Liver (tissue), 8 donors: ENCODE measurements at regions not wholly inside any gene's neighbourhood (a gene's known extent, or its start where the extent isn't known, plus 50 kb on each side); places are given as distances from the start of the nearest gene placed in this dataset.

Experiments used
- DNase-seq: peaks from one replicate; pipeline ENCODE4 v3.0.0-alpha.2; 2017; ENCODE audit warnings: low spot score
- H3K27ac ChIP-seq, 2 donors: one replicate each; pipeline ENCODE4 v1.7.0; 2013; ENCODE audit warnings: inconsistent platforms in 2 of 2, low read length in 2 of 2, control low read depth in 1 of 2, low read depth in 1 of 2, mild to moderate bottlenecking in 1 of 2
- H3K27me3 ChIP-seq, 4 donors: one replicate each; pipeline versions ENCODE4 v1.6.1 to v1.7.0; 2013; ENCODE audit warnings: low read length in 3 of 4, inconsistent platforms in 1 of 4, mild to moderate bottlenecking in 1 of 4, moderate library complexity in 1 of 4; ENCODE audit not compliant: control insufficient read depth in 4 of 4, insufficient read depth in 4 of 4
- H3K36me3 ChIP-seq, 4 donors: one replicate each; pipeline versions ENCODE4 v1.6.1 to v1.7.0; 2013; ENCODE audit warnings: low read length in 3 of 4, mild to moderate bottlenecking in 3 of 4, low read depth in 1 of 4, moderate library complexity in 1 of 4; ENCODE audit not compliant: control insufficient read depth in 4 of 4, insufficient read depth in 3 of 4
- H3K4me1 ChIP-seq, 4 donors: one replicate each; pipeline versions ENCODE4 v1.6.1 to v1.7.0; 2013; ENCODE audit warnings: low read length in 3 of 4, mild to moderate bottlenecking in 3 of 4, moderate library complexity in 1 of 4; ENCODE audit not compliant: control insufficient read depth in 4 of 4, insufficient read depth in 4 of 4
- H3K4me3 ChIP-seq, 3 donors: one replicate each; pipeline versions ENCODE4 v1.6.1 to v1.7.0; 2013; ENCODE audit warnings: low read length in 3 of 3, control low read depth in 1 of 3, low read depth in 1 of 3, mild to moderate bottlenecking in 1 of 3
- H3K9ac ChIP-seq, 2 donors: one replicate each; pipeline ENCODE4 v1.7.0; 2013; ENCODE audit warnings: low read length in 2 of 2, mild to moderate bottlenecking in 2 of 2, moderate library complexity in 2 of 2, control low read depth in 1 of 2, low read depth in 1 of 2
- H3K9me3 ChIP-seq, 4 donors: one replicate each; pipeline versions ENCODE4 v1.6.1 to v1.7.0; 2013; ENCODE audit warnings: low read length in 3 of 4; ENCODE audit not compliant: control insufficient read depth in 4 of 4
- EGR1 ChIP-seq, 2 donors: IDR thresholded peaks; 2 replicates each; pipeline ENCODE4 v1.6.1; 2016 to 2018; ENCODE audit warnings: antibody characterized with exemption in 2 of 2, low read depth in 2 of 2
- FOXA1 ChIP-seq: IDR thresholded peaks from 2 replicates; pipeline ENCODE4 v1.6.1; 2016; ENCODE audit warnings: antibody characterized with exemption
- FOXA2 ChIP-seq: IDR thresholded peaks from 2 replicates; pipeline ENCODE4 v1.6.1; 2016; ENCODE audit warnings: antibody characterized with exemption
- GABPA ChIP-seq, 2 donors: IDR thresholded peaks in 1 of 2; conservative IDR thresholded peaks in 1 of 2; 2 replicates each; pipeline ENCODE4 v1.6.1; 2016; ENCODE audit warnings: antibody characterized with exemption in 2 of 2, mild to moderate bottlenecking in 1 of 2, moderate library complexity in 1 of 2
- HNF4A ChIP-seq, 2 donors: conservative IDR thresholded peaks; 2 replicates each; pipeline ENCODE4 v1.6.1; 2016; ENCODE audit warnings: antibody characterized with exemption in 2 of 2, mild to moderate bottlenecking in 2 of 2
- HNF4G ChIP-seq: IDR thresholded peaks from 2 replicates; pipeline ENCODE4 v1.6.1; 2016; ENCODE audit warnings: antibody characterized with exemption
- JUND ChIP-seq, 2 donors: IDR thresholded peaks; 2 replicates each; pipeline ENCODE4 v1.6.1; 2016; ENCODE audit warnings: antibody characterized with exemption in 2 of 2
- MAX ChIP-seq: IDR thresholded peaks from 2 replicates; pipeline ENCODE4 v1.6.1; 2016; ENCODE audit warnings: antibody characterized with exemption
- NR2F2 ChIP-seq: IDR thresholded peaks from 2 replicates; pipeline ENCODE4 v1.6.1; 2016; ENCODE audit warnings: antibody characterized with exemption
- RAD21 ChIP-seq, 2 donors: IDR thresholded peaks; 2 replicates each; pipeline ENCODE4 v1.6.1; 2016; ENCODE audit warnings: antibody characterized with exemption in 2 of 2, mild to moderate bottlenecking in 2 of 2
- RXRA ChIP-seq, 2 donors: IDR thresholded peaks; 2 replicates each; pipeline ENCODE4 v1.6.1; 2017 to 2018; ENCODE audit warnings: antibody characterized with exemption in 2 of 2, mild to moderate bottlenecking in 1 of 2
- SP1 ChIP-seq: IDR thresholded peaks from 2 replicates; pipeline ENCODE4 v1.6.1; 2018; ENCODE audit warnings: antibody characterized with exemption, mild to moderate bottlenecking
- TAF1 ChIP-seq: conservative IDR thresholded peaks from 2 replicates; pipeline ENCODE4 v1.6.1; 2016; ENCODE audit warnings: antibody characterized with exemption, mild to moderate bottlenecking
- YY1 ChIP-seq: IDR thresholded peaks from 2 replicates; pipeline ENCODE4 v1.6.1; 2016; ENCODE audit warnings: antibody characterized with exemption, mild to moderate bottlenecking
- ZBTB33 ChIP-seq: IDR thresholded peaks from 2 replicates; pipeline ENCODE4 v1.6.1; 2016; ENCODE audit warnings: antibody characterized with exemption
- WGBS: extraction: QIAGEN DNeasy Blood & Tissue Kit; methylation state at CpG from one replicate; pipeline ENCODE4 v1.1.7; 2013; 5-methylcytosine and 5-hydroxymethylcytosine counted together
- TF ChIP-seq, protein P1 (sequence below): IDR thresholded peaks from 2 replicates; pipeline ENCODE4 v1.6.1; 2016; ENCODE audit warnings: antibody characterized with exemption, mild to moderate bottlenecking
- TF ChIP-seq, protein P2 (sequence below): fragments of 150-350 bp; IDR thresholded peaks from 2 replicates; pipeline ENCODE4 v1.5.1; 2017; ENCODE audit warnings: improper control_type of control experiment, low read depth, low read length; ENCODE audit not compliant: missing input control
- TF ChIP-seq, protein P3 (sequence below): IDR thresholded peaks from 2 replicates; pipeline ENCODE4 v1.6.1; 2016; ENCODE audit warnings: antibody characterized with exemption
- donor health status: healthy.
- donor health status: healthy.
- donor health status: healthy.
- donor health status: healthy.
- donor health status: healthy.

DNA sequence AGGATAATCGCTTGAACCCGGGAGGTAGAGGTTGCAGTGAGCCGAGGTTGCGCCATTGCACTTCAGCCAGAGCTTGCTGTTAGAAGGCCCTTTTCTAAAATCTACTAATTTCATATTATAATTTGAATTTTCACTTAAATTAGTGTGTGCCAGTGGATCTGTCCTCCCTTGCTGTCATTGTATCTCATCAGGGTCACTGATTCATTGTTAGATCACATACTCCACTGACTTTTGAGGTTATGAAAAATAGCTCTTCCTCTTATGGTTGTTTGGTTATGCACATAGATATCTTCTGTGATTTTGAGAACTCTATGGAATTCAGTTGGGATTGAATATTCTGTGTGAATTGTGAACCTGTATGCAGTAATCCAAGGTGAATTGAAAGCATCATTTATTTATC is 53.1 kb upstream of the TULP4 start:
- DNase-seq, result no peak
- H3K36me3 ChIP-seq, result no peaks in the 10 kb centered on the region
- WGBS, result 97% methylated on average over 4 of the region's 4 CpGs
- H3K4me3 ChIP-seq, result no peak overlapping the region
- H3K27me3 ChIP-seq, result no peaks in the 10 kb centered on the region
- no peaks in the 10 kb centered on the region for H3K4me1 ChIP-seq
- H3K27ac ChIP-seq, result no peak overlapping the region
- TF ChIP-seq, protein P1, sequence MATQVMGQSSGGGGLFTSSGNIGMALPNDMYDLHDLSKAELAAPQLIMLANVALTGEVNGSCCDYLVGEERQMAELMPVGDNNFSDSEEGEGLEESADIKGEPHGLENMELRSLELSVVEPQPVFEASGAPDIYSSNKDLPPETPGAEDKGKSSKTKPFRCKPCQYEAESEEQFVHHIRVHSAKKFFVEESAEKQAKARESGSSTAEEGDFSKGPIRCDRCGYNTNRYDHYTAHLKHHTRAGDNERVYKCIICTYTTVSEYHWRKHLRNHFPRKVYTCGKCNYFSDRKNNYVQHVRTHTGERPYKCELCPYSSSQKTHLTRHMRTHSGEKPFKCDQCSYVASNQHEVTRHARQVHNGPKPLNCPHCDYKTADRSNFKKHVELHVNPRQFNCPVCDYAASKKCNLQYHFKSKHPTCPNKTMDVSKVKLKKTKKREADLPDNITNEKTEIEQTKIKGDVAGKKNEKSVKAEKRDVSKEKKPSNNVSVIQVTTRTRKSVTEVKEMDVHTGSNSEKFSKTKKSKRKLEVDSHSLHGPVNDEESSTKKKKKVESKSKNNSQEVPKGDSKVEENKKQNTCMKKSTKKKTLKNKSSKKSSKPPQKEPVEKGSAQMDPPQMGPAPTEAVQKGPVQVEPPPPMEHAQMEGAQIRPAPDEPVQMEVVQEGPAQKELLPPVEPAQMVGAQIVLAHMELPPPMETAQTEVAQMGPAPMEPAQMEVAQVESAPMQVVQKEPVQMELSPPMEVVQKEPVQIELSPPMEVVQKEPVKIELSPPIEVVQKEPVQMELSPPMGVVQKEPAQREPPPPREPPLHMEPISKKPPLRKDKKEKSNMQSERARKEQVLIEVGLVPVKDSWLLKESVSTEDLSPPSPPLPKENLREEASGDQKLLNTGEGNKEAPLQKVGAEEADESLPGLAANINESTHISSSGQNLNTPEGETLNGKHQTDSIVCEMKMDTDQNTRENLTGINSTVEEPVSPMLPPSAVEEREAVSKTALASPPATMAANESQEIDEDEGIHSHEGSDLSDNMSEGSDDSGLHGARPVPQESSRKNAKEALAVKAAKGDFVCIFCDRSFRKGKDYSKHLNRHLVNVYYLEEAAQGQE, result no peak
- TF ChIP-seq JUND (IDR thresholded peaks at IDR 0.05), result no peak
- TF ChIP-seq YY1, result no peak
- no peak for TF ChIP-seq ZBTB33
- no peak for TF ChIP-seq MAX
- TF ChIP-seq NR2F2, result no peak
- TF ChIP-seq EGR1 (IDR thresholded peaks at IDR 0.05; ENCODE audit: low read depth in 2 of 2), result no peak
- TF ChIP-seq RXRA (IDR thresholded peaks at IDR 0.05), result no peak
- no peak for TF ChIP-seq HNF4A (conservative IDR thresholded peaks at IDR 0.05)
- TF ChIP-seq, protein P2, sequence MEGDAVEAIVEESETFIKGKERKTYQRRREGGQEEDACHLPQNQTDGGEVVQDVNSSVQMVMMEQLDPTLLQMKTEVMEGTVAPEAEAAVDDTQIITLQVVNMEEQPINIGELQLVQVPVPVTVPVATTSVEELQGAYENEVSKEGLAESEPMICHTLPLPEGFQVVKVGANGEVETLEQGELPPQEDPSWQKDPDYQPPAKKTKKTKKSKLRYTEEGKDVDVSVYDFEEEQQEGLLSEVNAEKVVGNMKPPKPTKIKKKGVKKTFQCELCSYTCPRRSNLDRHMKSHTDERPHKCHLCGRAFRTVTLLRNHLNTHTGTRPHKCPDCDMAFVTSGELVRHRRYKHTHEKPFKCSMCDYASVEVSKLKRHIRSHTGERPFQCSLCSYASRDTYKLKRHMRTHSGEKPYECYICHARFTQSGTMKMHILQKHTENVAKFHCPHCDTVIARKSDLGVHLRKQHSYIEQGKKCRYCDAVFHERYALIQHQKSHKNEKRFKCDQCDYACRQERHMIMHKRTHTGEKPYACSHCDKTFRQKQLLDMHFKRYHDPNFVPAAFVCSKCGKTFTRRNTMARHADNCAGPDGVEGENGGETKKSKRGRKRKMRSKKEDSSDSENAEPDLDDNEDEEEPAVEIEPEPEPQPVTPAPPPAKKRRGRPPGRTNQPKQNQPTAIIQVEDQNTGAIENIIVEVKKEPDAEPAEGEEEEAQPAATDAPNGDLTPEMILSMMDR, result no peak
- TF ChIP-seq GABPA (IDR thresholded peaks at IDR 0.05 in 1 of 2, conservative IDR thresholded peaks at IDR 0.05 in 1 of 2), result no peak
- TF ChIP-seq FOXA1, result no peak
- TF ChIP-seq SP1, result no peak
- no peak for TF ChIP-seq RAD21 (IDR thresholded peaks at IDR 0.05)
- TF ChIP-seq HNF4G, result no peak
- TF ChIP-seq TAF1, result no peak
- no peaks in the 10 kb centered on the region for H3K9me3 ChIP-seq
- no peak overlapping the region for H3K9ac ChIP-seq

GRCh38 chr6:158259845-158260244 is 52.4 kb upstream of the TULP4 start:
- H3K4me3 ChIP-seq, result no peak overlapping the region
- no peak for TF ChIP-seq FOXA1
- TF ChIP-seq, protein P3, sequence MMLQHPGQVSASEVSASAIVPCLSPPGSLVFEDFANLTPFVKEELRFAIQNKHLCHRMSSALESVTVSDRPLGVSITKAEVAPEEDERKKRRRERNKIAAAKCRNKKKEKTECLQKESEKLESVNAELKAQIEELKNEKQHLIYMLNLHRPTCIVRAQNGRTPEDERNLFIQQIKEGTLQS, result no peak
- no peak for TF ChIP-seq GABPA (IDR thresholded peaks at IDR 0.05 in 1 of 2, conservative IDR thresholded peaks at IDR 0.05 in 1 of 2)
- no peak for TF ChIP-seq SP1
- TF ChIP-seq, protein P1, result no peak
- TF ChIP-seq JUND (IDR thresholded peaks at IDR 0.05), result no peak
- TF ChIP-seq EGR1 (IDR thresholded peaks at IDR 0.05; ENCODE audit: low read depth in 2 of 2), result no peak
- no peak for TF ChIP-seq RXRA (IDR thresholded peaks at IDR 0.05)
- no peak for TF ChIP-seq ZBTB33
- no peak for TF ChIP-seq HNF4G
- TF ChIP-seq NR2F2, result no peak
- TF ChIP-seq MAX, result no peak
- TF ChIP-seq FOXA2, result no peak
- TF ChIP-seq YY1, result no peak
- H3K9me3 ChIP-seq, result no peaks in the 10 kb centered on the region
- H3K9ac ChIP-seq, result no peak overlapping the region
- H3K36me3 ChIP-seq, result no peaks in the 10 kb centered on the region
- 99% methylated on average over 3 of the region's 3 CpGs for WGBS
- DNase-seq, result no peak
- no peaks in the 10 kb centered on the region for H3K4me1 ChIP-seq
- H3K27ac ChIP-seq, result no peak overlapping the region
- no peaks in the 10 kb centered on the region for H3K27me3 ChIP-seq
